ENCODE measurements at regions not wholly inside any gene's neighbourhood (a gene's known extent, or its start where the extent isn't known, plus 50 kb on each side); places are given as distances from the start of the nearest gene placed in this dataset.
A peak's percentile ranks its signal among the peaks of the same experiment; 100 is the strongest.
"Not testable (repeated sequence)": the region's sequence is repeated elsewhere in the genome, so short reads cannot be mapped to it uniquely, and the experiment has no call there.

GRCh38 chr6:134821928-134822864 is 127.7 kb downstream of the ALDH8A1 start:
- DNase-seq = no peak

DNA sequence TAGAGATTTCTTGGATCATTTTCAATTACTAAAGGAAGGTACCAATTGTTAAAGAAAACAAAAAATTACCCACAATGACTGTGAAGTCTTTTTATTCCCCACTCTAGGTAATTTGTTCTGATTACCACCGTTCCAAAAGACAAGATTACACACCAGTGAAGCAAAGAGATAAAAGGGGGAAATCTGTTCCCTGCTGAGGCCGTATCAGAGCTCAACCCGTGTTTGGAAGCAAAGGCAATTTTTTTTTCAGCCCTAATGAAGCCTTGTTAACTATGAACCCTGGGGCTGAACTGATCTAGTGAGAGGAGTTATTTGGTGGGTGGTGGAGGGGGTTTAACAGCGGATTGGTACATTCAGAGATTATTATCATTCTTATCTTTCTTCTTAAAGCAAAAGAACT is 128.5 kb downstream of the ALDH8A1 start:
- DNase-seq = no peak

- no peak for DNase-seq
These were observed 129.8 kb downstream of the ALDH8A1 start for GRCh38 chr6:134819863-134820800.

- no peak for DNase-seq
These were observed 130.7 kb downstream of the ALDH8A1 start for GRCh38 chr6:134819236-134819635.

- DNase-seq = no peak
These were observed 132.5 kb downstream of the ALDH8A1 start for GRCh38 chr6:134817448-134817847.

GRCh38 chr6:134816780-134817179 is 133.1 kb downstream of the ALDH8A1 start:
- DNase-seq = no peak

DNA sequence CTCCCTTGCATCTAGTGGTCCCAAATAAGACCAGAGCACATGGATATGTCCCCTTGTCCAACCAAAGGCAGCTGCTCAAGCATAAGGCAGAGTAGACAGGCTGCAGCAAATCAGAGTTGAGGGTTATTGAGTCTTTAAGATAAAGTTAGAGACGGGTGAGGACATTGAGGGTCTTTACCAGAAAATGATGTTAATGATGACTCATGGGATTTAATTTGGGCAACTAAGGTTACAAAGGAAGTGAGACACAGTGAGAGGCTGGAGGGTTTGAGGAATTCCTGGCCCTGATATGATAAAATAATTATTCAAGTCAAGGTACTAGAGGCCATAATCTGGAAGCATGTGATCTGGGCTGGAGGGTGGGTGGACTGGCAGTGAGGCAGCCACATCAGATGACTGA is 133.6 kb downstream of the ALDH8A1 start:
- no peak for DNase-seq

DNA sequence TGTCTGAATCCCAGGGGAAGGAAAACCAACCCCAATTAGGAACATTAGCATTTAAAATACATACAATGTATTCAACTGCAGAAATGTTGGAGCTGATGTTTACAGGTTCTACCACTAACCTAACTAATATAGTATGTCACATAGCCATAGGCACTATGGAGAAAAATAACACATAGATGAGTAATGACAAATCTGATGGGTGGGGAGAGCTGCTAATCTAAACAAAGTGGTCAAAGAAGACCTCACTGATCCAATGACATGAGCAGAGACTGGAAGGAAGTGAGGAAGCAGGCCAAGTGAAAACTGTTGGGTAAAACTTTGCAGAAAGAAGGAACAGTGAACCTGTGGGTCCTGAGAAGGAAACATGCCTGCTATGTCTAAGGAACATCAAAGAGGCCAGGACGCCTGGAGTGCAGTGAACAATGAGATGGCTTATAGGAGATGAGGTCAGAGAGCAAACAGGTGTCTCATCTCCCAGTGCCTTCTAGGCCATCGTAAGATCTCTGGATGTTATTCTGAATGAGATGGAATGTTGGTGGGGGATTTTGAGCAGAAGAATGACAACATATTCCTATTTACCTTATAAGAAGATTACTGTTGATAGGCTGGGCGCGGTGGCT is 135.7 kb downstream of the ALDH8A1 start:
- DNase-seq = no peak

DNA sequence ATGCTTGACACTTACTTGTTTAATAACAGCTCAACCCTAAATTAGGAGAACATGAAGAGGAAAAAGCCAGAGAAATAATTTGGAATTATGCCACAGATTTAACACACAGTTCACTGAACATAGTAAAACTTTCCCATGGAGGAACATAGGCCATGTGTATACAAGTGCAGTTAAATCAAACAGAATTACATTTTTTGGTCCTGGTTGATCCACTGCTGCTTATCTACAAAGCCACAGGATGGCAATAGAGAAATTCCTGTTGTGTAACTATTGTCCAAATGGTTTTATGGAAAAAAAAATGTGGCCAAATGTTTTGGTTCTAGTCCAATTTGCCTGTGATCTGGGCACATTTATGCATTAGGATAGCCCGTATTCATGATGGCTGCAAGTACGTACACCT is 136.8 kb downstream of the ALDH8A1 start:
- no peak for DNase-seq

GRCh38 chr6:134810402-134810801 is 139.5 kb downstream of the ALDH8A1 start:
- DNase-seq = no peak

- DNase-seq = no peak
These were observed 140.8 kb downstream of the ALDH8A1 start for GRCh38 chr6:134809130-134809529.

GRCh38 chr6:134806180-134806798 is 143.6 kb downstream of the ALDH8A1 start:
- DNase-seq = no peak

DNA sequence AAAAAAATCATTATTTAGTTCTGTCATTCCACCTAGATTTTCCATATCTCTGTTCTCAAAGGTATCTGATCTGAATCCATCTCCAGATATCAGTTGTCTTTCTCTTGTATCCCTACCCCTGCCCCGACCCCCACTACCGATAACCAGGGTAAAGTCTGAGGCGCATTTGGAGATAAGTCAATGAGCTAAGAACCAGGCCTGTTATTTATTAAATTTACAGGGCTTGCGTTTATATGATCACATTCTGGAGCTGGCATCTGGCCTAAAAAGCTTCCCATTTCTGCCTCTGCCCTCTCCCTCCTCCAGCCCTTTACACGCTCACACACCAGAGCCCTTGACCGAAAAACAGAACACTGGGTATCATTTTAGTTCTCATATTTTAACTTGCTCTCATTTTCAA is 144.7 kb downstream of the ALDH8A1 start:
- no peak for DNase-seq

- DNase-seq = not testable (repeated sequence)
These were observed 145.6 kb downstream of the ALDH8A1 start for GRCh38 chr6:134804311-134804710.

DNA sequence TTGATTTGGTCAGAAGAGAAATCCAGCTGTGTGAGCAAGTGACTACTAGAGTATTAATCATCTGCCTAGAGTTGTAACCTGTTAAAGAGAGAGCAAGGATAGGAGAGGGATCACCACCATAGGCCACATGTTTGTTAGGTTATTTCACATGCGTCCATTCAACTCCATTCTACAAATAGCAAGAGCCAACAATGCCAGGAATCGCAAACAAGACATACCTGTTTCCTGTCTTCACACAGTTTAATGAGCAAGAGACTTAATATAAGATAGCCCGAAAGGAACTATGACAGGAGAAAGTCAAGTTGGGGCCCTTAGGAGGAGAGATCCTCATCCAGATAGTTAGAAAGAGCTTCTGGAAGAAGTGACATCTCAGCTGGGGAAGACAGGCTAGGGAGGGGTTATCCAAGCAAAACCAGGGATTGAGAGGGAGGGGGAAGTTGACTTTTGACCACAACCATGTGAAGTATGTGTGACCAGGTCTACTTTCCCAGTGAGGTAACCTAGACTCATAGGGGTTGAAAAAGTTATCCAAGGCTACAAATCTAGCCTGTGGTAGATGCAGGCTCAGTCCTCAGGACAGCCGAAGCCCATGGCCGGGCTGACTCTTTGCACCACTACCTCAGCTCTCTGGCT is 147.4 kb downstream of the ALDH8A1 start:
- DNase-seq = no peak

DNA sequence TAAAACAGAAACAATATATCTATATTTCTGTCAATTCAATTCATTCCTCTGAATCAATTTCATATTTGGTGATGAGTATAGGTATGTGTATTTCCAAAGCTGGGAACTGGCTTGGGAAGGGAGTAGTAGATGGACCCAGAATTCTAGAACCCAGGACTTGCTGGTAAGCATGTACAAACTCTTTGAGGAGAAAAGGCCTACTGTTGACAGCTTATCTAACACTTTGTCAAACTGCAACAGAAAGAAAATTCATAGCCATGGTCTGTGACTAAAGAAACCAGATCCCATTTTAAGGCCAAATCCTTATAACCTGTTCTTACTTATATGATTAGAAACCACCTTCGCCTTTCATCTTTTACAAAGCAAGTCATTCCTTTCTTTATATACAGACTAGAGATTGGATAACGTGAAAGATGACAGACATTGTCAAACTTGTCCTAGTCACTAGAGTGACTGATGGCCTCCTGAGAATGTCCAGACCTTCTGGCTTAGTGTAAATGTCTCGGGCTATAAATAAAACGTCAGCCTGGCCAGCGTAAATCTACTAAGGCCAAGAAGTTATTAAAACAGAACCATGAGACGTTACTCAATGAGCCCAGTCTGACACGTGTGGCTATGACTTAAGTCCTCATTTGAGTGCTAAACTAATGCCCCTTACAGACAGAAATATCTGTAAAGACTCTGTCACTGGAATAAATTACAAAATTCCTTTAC is 152.3 kb downstream of the ALDH8A1 start:
- DNase-seq = no peak

DNA sequence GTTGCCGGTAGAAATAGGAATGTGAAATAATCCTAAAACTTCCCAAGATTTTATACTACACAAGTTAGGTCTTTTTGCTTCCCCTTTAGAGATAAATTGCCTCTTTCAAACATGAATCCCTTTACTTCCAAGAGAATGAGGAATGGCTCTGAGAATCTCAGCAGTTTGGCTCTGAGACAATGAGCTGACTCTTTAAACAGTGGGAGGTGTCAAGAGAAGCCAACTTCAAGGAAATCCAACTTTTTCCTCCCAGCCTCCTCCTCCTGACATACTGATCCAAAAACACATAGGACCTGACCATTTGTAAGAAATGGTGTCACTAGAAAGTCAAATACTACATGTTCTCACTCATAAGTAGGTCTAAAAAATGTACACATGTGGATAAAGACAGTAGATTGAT is 154.2 kb downstream of the ALDH8A1 start:
- DNase-seq = peak in 1 of 14 donors; percentile 3

DNA sequence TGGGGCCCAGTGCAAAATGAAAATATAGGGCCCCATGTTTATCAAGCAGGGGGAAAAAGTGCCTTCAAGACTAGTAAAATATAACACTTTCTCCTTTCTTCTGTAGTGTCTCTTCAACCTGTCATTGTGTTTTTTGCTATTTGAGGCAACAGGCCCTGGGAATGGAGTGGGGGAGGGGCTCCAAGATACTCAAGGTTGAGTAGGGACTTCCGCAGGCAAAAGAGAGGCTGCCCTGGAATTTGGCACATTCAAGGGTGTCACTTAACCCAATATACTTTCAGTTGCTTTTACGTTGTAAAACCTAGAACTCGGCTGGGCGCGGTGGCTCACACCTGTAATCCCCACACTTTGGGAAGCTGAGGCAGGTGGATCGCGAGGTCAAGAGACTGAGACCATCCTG is 154.9 kb downstream of the ALDH8A1 start:
- DNase-seq = no peak

GRCh38 chr6:134791243-134791843 is 158.6 kb downstream of the ALDH8A1 start:
- DNase-seq = not testable (repeated sequence)

DNA sequence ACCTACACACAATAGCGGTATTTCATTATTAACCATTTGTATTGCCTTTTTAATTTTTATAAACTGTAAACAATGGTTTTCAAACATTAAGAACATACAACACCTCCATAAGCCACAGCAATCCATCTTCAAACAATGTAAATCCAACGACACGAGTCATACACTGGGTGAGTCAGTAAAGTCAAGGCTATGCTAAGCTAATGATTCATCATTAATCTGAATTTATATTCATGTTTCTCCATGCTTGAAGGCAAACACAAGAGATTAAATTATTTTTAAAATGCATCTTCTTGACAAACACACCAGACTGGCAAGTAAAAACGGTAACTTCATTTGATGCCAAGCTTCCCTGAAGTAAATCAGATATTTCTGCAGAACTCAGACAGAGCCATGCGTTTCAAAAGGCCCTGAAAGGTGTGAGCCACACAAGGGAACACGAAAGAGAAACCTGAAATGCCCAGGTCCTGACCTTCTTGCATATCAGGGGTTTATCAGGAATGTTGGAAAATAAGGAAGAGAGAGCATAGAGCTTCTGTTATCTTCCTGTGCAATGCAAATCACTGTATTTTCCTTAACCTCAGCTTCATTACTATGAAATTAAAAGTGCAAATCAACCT is 162.5 kb downstream of the ALDH8A1 start:
- no peak for DNase-seq
